Kasumi-1 (cell line): ENCODE measurements at regions not wholly inside any gene's neighbourhood (a gene's known extent, or its start where the extent isn't known, plus 50 kb on each side); places are given as distances from the start of the nearest gene placed in this dataset.
"Not testable (repeated sequence)": the region's sequence is repeated elsewhere in the genome, so short reads cannot be mapped to it uniquely, and the experiment has no call there.

Experiments used
- DNase-seq, 2 experiments: peaks; one replicate each; lab custom pipeline; 2025; lab: John Stamatoyannopoulos, UW

GRCh38 chr2:118387509-118387908 lies 299.2 kb downstream of the INSIG2 start:
- no peak for DNase-seq

GRCh38 chr2:118386641-118387302 lies 298.5 kb downstream of the INSIG2 start:
- no peak for DNase-seq

- no peak for DNase-seq
Observed at GRCh38 chr2:118380915-118381653, 292.8 kb downstream of the INSIG2 start.

GRCh38 chr2:118375907-118376485 lies 287.7 kb downstream of the INSIG2 start:
- no peak for DNase-seq

GRCh38 chr2:118374974-118375755 lies 286.9 kb downstream of the INSIG2 start:
- DNase-seq, result no peak

GRCh38 chr2:118372886-118373830 lies 284.9 kb downstream of the INSIG2 start:
- DNase-seq, result no peak

- DNase-seq, result peak; percentile 43 to 61
Observed at GRCh38 chr2:118371515-118371914, 283.2 kb downstream of the INSIG2 start.

- not testable (repeated sequence) for DNase-seq
Observed at GRCh38 chr2:118369521-118369920, 281.2 kb downstream of the INSIG2 start.

- DNase-seq, result no peak
Observed at GRCh38 chr2:118363604-118364003, 275.3 kb downstream of the INSIG2 start.

GRCh38 chr2:118356051-118356450 lies 267.8 kb downstream of the INSIG2 start:
- DNase-seq, result no peak

- no peak for DNase-seq
Observed at GRCh38 chr2:118351796-118352195, 263.5 kb downstream of the INSIG2 start.

- DNase-seq, result no peak
Observed at GRCh38 chr2:118350621-118351020, 262.4 kb downstream of the INSIG2 start.

- DNase-seq, result no peak
Observed at GRCh38 chr2:118349365-118349764, 261.1 kb downstream of the INSIG2 start.

GRCh38 chr2:118348380-118349034 lies 260.2 kb downstream of the INSIG2 start:
- DNase-seq, result no peak

- no peak for DNase-seq
Observed at GRCh38 chr2:118345465-118345864, 257.2 kb downstream of the INSIG2 start.

- no peak for DNase-seq
Observed at GRCh38 chr2:118340103-118340502, 251.8 kb downstream of the INSIG2 start.

- DNase-seq, result no peak
Observed at GRCh38 chr2:118339386-118339785, 251.1 kb downstream of the INSIG2 start.

- no peak for DNase-seq
Observed at GRCh38 chr2:118333664-118334063, 245.4 kb downstream of the INSIG2 start.

- no peak for DNase-seq
Observed at GRCh38 chr2:118325321-118325955, 237.2 kb downstream of the INSIG2 start.

- DNase-seq, result no peak
Observed at GRCh38 chr2:118322406-118322805, 234.1 kb downstream of the INSIG2 start.
